ENCODE measurements at regions not wholly inside any gene's neighbourhood (a gene's known extent, or its start where the extent isn't known, plus 50 kb on each side); places are given as distances from the start of the nearest gene placed in this dataset.

GRCh38 chr4:117010671-117011070 is 74.7 kb downstream of the TRAM1L1 start:
- no peaks in the 10 kb centered on the region for H3K9me2 ChIP-seq (ENCODE audit: insufficient read depth)
- H3K27ac ChIP-seq (ENCODE audit: low read depth) = no peak overlapping the region
- TF ChIP-seq EZH2phosphoT487 (IDR thresholded peaks at IDR 0.05; ENCODE audit: unreplicated experiment) (no peak), EZH2 (IDR thresholded peaks at IDR 0.05; ENCODE audit: low read depth, unreplicated experiment) (no peak), STAT1 (IDR thresholded peaks at IDR 0.05; ENCODE audit: unreplicated experiment) (no peak), CREB1 (CRISPR knock-in tag; IDR thresholded peaks at IDR 0.05; ENCODE audit: low read depth) (no peak), NANOG (IDR thresholded peaks at IDR 0.05; ENCODE audit: borderline replicate concordance) (no peak), JUNB (IDR thresholded peaks at IDR 0.05; ENCODE audit: unreplicated experiment) (no peak), ZNF114 (CRISPR knock-in tag; IDR thresholded peaks at IDR 0.05) (no peak), ZNF462 (CRISPR knock-in tag; IDR thresholded peaks at IDR 0.05) (no peak)
- TF ChIP-seq, protein P1, sequence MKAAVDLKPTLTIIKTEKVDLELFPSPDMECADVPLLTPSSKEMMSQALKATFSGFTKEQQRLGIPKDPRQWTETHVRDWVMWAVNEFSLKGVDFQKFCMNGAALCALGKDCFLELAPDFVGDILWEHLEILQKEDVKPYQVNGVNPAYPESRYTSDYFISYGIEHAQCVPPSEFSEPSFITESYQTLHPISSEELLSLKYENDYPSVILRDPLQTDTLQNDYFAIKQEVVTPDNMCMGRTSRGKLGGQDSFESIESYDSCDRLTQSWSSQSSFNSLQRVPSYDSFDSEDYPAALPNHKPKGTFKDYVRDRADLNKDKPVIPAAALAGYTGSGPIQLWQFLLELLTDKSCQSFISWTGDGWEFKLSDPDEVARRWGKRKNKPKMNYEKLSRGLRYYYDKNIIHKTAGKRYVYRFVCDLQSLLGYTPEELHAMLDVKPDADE (IDR thresholded peaks at IDR 0.05) = no peak
- TF ChIP-seq, protein P2, sequence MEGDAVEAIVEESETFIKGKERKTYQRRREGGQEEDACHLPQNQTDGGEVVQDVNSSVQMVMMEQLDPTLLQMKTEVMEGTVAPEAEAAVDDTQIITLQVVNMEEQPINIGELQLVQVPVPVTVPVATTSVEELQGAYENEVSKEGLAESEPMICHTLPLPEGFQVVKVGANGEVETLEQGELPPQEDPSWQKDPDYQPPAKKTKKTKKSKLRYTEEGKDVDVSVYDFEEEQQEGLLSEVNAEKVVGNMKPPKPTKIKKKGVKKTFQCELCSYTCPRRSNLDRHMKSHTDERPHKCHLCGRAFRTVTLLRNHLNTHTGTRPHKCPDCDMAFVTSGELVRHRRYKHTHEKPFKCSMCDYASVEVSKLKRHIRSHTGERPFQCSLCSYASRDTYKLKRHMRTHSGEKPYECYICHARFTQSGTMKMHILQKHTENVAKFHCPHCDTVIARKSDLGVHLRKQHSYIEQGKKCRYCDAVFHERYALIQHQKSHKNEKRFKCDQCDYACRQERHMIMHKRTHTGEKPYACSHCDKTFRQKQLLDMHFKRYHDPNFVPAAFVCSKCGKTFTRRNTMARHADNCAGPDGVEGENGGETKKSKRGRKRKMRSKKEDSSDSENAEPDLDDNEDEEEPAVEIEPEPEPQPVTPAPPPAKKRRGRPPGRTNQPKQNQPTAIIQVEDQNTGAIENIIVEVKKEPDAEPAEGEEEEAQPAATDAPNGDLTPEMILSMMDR (conservative IDR thresholded peaks at IDR 0.05; ENCODE audit: low read depth in 2 of 2) = no peak
- TF ChIP-seq, protein P3, sequence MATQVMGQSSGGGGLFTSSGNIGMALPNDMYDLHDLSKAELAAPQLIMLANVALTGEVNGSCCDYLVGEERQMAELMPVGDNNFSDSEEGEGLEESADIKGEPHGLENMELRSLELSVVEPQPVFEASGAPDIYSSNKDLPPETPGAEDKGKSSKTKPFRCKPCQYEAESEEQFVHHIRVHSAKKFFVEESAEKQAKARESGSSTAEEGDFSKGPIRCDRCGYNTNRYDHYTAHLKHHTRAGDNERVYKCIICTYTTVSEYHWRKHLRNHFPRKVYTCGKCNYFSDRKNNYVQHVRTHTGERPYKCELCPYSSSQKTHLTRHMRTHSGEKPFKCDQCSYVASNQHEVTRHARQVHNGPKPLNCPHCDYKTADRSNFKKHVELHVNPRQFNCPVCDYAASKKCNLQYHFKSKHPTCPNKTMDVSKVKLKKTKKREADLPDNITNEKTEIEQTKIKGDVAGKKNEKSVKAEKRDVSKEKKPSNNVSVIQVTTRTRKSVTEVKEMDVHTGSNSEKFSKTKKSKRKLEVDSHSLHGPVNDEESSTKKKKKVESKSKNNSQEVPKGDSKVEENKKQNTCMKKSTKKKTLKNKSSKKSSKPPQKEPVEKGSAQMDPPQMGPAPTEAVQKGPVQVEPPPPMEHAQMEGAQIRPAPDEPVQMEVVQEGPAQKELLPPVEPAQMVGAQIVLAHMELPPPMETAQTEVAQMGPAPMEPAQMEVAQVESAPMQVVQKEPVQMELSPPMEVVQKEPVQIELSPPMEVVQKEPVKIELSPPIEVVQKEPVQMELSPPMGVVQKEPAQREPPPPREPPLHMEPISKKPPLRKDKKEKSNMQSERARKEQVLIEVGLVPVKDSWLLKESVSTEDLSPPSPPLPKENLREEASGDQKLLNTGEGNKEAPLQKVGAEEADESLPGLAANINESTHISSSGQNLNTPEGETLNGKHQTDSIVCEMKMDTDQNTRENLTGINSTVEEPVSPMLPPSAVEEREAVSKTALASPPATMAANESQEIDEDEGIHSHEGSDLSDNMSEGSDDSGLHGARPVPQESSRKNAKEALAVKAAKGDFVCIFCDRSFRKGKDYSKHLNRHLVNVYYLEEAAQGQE (IDR thresholded peaks at IDR 0.05; ENCODE audit: unreplicated experiment) = no peak
- Mint-ChIP-seq H3K27ac (no peak overlapping the region), H3K4me1 (peaks cover 3% of the 10 kb centered on the region; the same call in 2 of the 3 replicates), H3K27me3 (ENCODE audit: insufficient read depth, low read depth, poor library complexity) (no peaks in the 10 kb centered on the region), H3K4me3 (no peak overlapping the region), H3K9me3 (no peaks in the 10 kb centered on the region), H3K36me3 (ENCODE audit: low read depth) (no peaks in the 10 kb centered on the region)
- H3F3A ChIP-seq (replicated peaks; ENCODE audit: low read depth) = no peaks in the 10 kb centered on the region
- ATAC-seq (no peak), DNase-seq (ENCODE audit: low spot score) (no peak)
- no peaks in the 10 kb centered on the region for H3K79me2 ChIP-seq (replicated peaks; ENCODE audit: insufficient read depth)
- no peak overlapping the region for H2AFZ ChIP-seq
- no peak overlapping the region for H3K4me3 ChIP-seq
- no peaks in the 10 kb centered on the region for H3K27me3 ChIP-seq (ENCODE audit: insufficient read depth)
- no peaks in the 10 kb centered on the region; the same call in 1 of the 2 replicates for H3K4me1 ChIP-seq (ENCODE audit: insufficient read depth)
- no peaks in the 10 kb centered on the region for H3K36me3 ChIP-seq (ENCODE audit: insufficient read depth)
- H3K4me2 ChIP-seq = no peak overlapping the region
- no peaks in the 10 kb centered on the region for H4K20me1 ChIP-seq (replicated peaks; ENCODE audit: insufficient read depth)

All from GM23338 (cell line).